BLaER1 (cell line): ENCODE measurements at regions not wholly inside any gene's neighbourhood (a gene's known extent, or its start where the extent isn't known, plus 50 kb on each side); places are given as distances from the start of the nearest gene placed in this dataset.
"Not testable (repeated sequence)": the region's sequence is repeated elsewhere in the genome, so short reads cannot be mapped to it uniquely, and the experiment has no call there.

ENCODE experiments used
- H3K27ac ChIP-seq: shearing (Covaris generic); formaldehyde crosslinking; 2 replicates; pipeline ENCODE4 v1.8.1; 2022
- H3K27me3 ChIP-seq: shearing (Covaris generic); formaldehyde crosslinking; 2 replicates; pipeline ENCODE4 v1.8.1; 2022
- H3K36me3 ChIP-seq: shearing (Covaris generic); formaldehyde crosslinking; 2 replicates; pipeline ENCODE4 v1.8.1; 2022
- H3K4me1 ChIP-seq: shearing (Covaris generic); formaldehyde crosslinking; 2 replicates; pipeline ENCODE4 v1.8.1; 2022
- H3K4me2 ChIP-seq: shearing (Covaris generic); formaldehyde crosslinking; 2 replicates; pipeline ENCODE4 v1.8.1; 2022
- H3K4me3 ChIP-seq: shearing (Covaris generic); formaldehyde crosslinking; 2 replicates; pipeline ENCODE4 v1.8.1; 2022
- H3K9ac ChIP-seq: shearing (Covaris generic); formaldehyde crosslinking; 2 replicates; pipeline ENCODE4 v1.8.1; 2022
- H3K9me3 ChIP-seq: shearing (Covaris generic); formaldehyde crosslinking; 2 replicates; pipeline ENCODE4 v1.8.1; 2022
- H4K20me1 ChIP-seq: shearing (Covaris generic); formaldehyde crosslinking; 2 replicates; pipeline ENCODE4 v1.8.1; 2022
- Cebpa-rat ChIP-seq: shearing (Covaris generic); IDR thresholded peaks from 2 replicates; pipeline ENCODE4 v1.8.1; 2022

DNA sequence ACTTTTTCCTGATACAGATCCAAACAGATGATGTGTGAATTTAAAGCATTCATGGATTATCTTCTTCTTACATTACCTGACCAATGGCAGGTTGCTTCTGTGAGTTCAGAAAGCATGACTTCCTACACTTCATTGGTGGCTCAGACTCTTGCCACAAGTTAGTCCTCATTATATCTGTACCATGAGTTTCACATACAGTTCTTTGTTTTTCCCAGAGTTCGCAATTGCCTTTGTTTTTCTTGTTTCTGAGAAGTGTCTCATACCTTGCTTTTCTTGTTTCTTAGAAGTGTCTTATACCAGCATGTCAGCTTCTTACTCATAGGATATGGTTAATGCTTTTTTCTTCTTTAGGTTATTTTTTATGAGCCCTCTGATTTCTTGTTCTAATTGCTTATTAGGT is 133.8 kb upstream of the TLE3 start:
- Histone ChIP-seq H3K4me1 (no peaks in the 10 kb centered on the region), H3K36me3 (no peaks in the 10 kb centered on the region), H3K4me3 (no peak overlapping the region), H4K20me1 (no peaks in the 10 kb centered on the region), H3K27me3 (no peaks in the 10 kb centered on the region), H3K4me2 (no peak overlapping the region), H3K27ac (no peak overlapping the region), H3K9ac (no peak overlapping the region), H3K9me3 (peaks cover 11% of the 10 kb centered on the region)
- TF ChIP-seq Cebpa-rat: no peak

- not testable (repeated sequence) for H3K4me2 ChIP-seq, H3K4me1 ChIP-seq, H3K4me3 ChIP-seq, H3K9ac ChIP-seq, H3K27ac ChIP-seq, H3K36me3 ChIP-seq, H4K20me1 ChIP-seq, H3K27me3 ChIP-seq
- H3K9me3 ChIP-seq: peaks cover 11% of the 10 kb centered on the region
Observed at GRCh38 chr15:70227918-70228317, 130.2 kb upstream of the TLE3 start.

GRCh38 chr15:70227147-70227546 is 129.4 kb upstream of the TLE3 start:
- Histone ChIP-seq H3K27me3 (no peaks in the 10 kb centered on the region), H3K4me2 (no peak overlapping the region), H3K36me3 (no peaks in the 10 kb centered on the region), H4K20me1 (no peaks in the 10 kb centered on the region), H3K4me3 (no peak overlapping the region), H3K4me1 (no peaks in the 10 kb centered on the region), H3K9me3 (peaks cover 11% of the 10 kb centered on the region), H3K27ac (no peak overlapping the region), H3K9ac (no peak overlapping the region)
- no peak for TF ChIP-seq Cebpa-rat

GRCh38 chr15:70226337-70226980 is 128.7 kb upstream of the TLE3 start:
- Histone ChIP-seq H4K20me1 (no peaks in the 10 kb centered on the region), H3K9ac (no peak overlapping the region), H3K4me3 (no peak overlapping the region), H3K9me3 (peaks cover 6% of the 10 kb centered on the region), H3K27ac (no peak overlapping the region), H3K4me2 (no peak overlapping the region), H3K36me3 (no peaks in the 10 kb centered on the region), H3K27me3 (no peaks in the 10 kb centered on the region), H3K4me1 (no peaks in the 10 kb centered on the region)
- no peak for TF ChIP-seq Cebpa-rat

DNA sequence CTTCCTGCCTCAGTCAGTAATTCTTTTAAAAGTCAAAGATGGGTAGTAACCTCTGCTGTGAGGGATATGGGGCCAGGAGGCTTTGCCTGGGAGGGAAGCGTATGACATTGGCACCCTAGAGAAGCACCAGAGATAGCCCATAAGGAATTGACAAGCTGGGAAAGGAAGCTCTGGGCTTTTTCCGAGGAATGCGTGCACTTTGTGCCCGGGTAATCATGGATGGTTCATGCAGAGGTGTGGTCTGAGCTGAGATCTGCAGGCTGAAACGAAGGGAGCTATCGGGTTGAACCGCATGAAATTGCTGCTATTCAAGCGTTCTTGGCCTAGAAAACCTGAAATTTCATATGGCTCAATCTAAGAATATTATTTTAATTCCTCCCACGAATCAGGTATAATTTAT is 127.7 kb upstream of the TLE3 start:
- Histone ChIP-seq H3K4me2 (no peak overlapping the region), H3K4me1 (no peaks in the 10 kb centered on the region), H3K4me3 (no peak overlapping the region), H4K20me1 (no peaks in the 10 kb centered on the region), H3K27ac (no peak overlapping the region), H3K9me3 (peaks cover 3% of the 10 kb centered on the region; the same call in 1 of the 2 replicates), H3K9ac (no peak overlapping the region), H3K36me3 (no peaks in the 10 kb centered on the region), H3K27me3 (no peaks in the 10 kb centered on the region)
- no peak for TF ChIP-seq Cebpa-rat

- Histone ChIP-seq H3K4me2 (no peak overlapping the region), H3K9me3 (no peaks in the 10 kb centered on the region), H3K27ac (no peak overlapping the region), H4K20me1 (no peaks in the 10 kb centered on the region), H3K36me3 (no peaks in the 10 kb centered on the region), H3K4me1 (peaks cover 5% of the 10 kb centered on the region), H3K9ac (no peak overlapping the region), H3K27me3 (no peaks in the 10 kb centered on the region), H3K4me3 (no peak overlapping the region)
- TF ChIP-seq Cebpa-rat: no peak
Observed at GRCh38 chr15:70222606-70223005, 124.9 kb upstream of the TLE3 start.

- H3K27ac ChIP-seq: no peak overlapping the region
- no peak overlapping the region for H3K4me2 ChIP-seq
- no peaks in the 10 kb centered on the region for H3K27me3 ChIP-seq
- H3K4me3 ChIP-seq: no peak overlapping the region
- no peaks in the 10 kb centered on the region for H3K9me3 ChIP-seq
- no peak overlapping the region for H3K9ac ChIP-seq
- peaks cover 15% of the 10 kb centered on the region for H3K4me1 ChIP-seq
- no peaks in the 10 kb centered on the region for H4K20me1 ChIP-seq
- no peak for TF ChIP-seq Cebpa-rat
- no peaks in the 10 kb centered on the region for H3K36me3 ChIP-seq
Observed at GRCh38 chr15:70220490-70221096, 122.9 kb upstream of the TLE3 start.

- Histone ChIP-seq H3K9ac (no peak overlapping the region), H3K27ac (no peak overlapping the region)
Observed at GRCh38 chr15:70219966-70220365, 122.2 kb upstream of the TLE3 start.

DNA sequence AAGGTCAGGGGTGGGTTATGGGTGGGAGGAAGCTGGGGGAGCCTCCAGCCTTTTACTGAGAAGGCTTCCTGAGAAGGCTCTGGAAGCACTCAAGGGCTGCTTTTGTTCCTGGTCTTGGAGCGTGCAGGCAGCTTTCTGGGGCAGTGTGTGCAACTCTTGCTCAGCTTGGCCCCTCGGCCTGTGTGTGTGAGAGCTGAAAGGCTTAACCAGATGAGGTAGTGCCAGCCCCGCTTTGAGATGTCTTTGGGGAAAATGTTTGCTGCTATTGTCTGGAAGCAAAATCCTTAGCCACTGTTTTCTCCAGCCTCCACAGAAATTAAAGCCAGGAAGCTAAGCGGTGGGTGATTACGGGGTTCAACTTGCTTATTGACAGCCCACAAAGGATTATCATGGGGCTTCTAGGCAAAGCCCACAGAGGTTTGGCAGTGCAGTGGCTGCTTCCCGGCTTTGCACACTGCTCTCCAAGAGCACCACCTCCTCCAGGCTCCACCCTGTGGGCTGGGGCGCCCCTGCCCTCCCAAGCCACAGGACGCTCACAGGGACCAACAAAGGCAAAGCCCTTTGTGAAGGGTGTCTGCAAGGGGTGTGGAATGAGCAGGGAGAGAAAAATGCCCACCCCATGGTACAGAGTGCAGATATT is 121.7 kb upstream of the TLE3 start:
- no peaks in the 10 kb centered on the region for H4K20me1 ChIP-seq
- H3K9me3 ChIP-seq: no peaks in the 10 kb centered on the region
- no peak for TF ChIP-seq Cebpa-rat
- no peak overlapping the region for H3K4me3 ChIP-seq
- peaks cover 15% of the 10 kb centered on the region for H3K4me1 ChIP-seq
- no peak overlapping the region for H3K9ac ChIP-seq
- H3K27ac ChIP-seq: no peak overlapping the region
- H3K27me3 ChIP-seq: no peaks in the 10 kb centered on the region
- H3K36me3 ChIP-seq: no peaks in the 10 kb centered on the region
- H3K4me2 ChIP-seq: no peak overlapping the region

More at GRCh38 chr15:70219966-70220365, 122.2 kb upstream of the TLE3 start:
- no peak for TF ChIP-seq Cebpa-rat
- no peak overlapping the region for H3K4me2 ChIP-seq
- peaks cover 15% of the 10 kb centered on the region for H3K4me1 ChIP-seq
- H3K9me3 ChIP-seq: no peaks in the 10 kb centered on the region
- no peak overlapping the region for H3K4me3 ChIP-seq
- no peaks in the 10 kb centered on the region for H4K20me1 ChIP-seq
- H3K27me3 ChIP-seq: no peaks in the 10 kb centered on the region
- H3K36me3 ChIP-seq: no peaks in the 10 kb centered on the region
